Activated CD8-positive, alpha-beta T cell treated with anti-CD3 and anti-CD28 coated beads, Interleukin-2, amount 10 ng/mL, durations not matched to agents 7 days and 5 days (primary cell): ENCODE measurements at regions not wholly inside any gene's neighbourhood (a gene's known extent, or its start where the extent isn't known, plus 50 kb on each side); places are given as distances from the start of the nearest gene placed in this dataset.

Source experiments
- ATAC-seq: fragments of 150-1000 bp; cut with Tn5 transposase; one replicate; pipeline ENCODE4 v1.10.0; 2021; ENCODE audit warnings: moderate library complexity
- CTCF ChIA-PET: fragments of 350-600 bp; sonication (Branson Sonifier 250); formaldehyde crosslinking; loops from one replicate; lab custom pipeline; 2021; ENCODE audit warnings: antibody characterized with exemption; lab: Charles Lee
- POLR2A ChIA-PET: fragments of 350-600 bp; sonication (Branson Sonifier 250); formaldehyde crosslinking; loops from one replicate; lab custom pipeline; 2021; ENCODE audit warnings: antibody characterized with exemption; lab: Charles Lee
- DNase-seq: peaks from one replicate; pipeline ENCODE4 v3.0.0-alpha.2; 2020
- H3K27ac Mint-ChIP-seq: one replicate; pipeline ENCODE4 v1.8.0; 2021; ENCODE audit warnings: mild to moderate bottlenecking, mixed read lengths
- H3K27me3 Mint-ChIP-seq: one replicate; pipeline ENCODE4 v1.8.0; 2021; ENCODE audit warnings: low read depth, mixed read lengths
- H3K36me3 Mint-ChIP-seq: one replicate; pipeline ENCODE4 v1.8.0; 2021; ENCODE audit warnings: low read depth, mixed read lengths
- H3K4me1 Mint-ChIP-seq: one replicate; pipeline ENCODE4 v1.8.0; 2021; ENCODE audit warnings: low read depth, mixed read lengths
- H3K4me3 Mint-ChIP-seq: one replicate; pipeline ENCODE4 v1.8.0; 2021; ENCODE audit warnings: mild to moderate bottlenecking, mixed read lengths
- H3K9me3 Mint-ChIP-seq: one replicate; pipeline ENCODE4 v1.8.0; 2022; ENCODE audit warnings: mixed read lengths; ENCODE audit not compliant: insufficient read depth

DNA sequence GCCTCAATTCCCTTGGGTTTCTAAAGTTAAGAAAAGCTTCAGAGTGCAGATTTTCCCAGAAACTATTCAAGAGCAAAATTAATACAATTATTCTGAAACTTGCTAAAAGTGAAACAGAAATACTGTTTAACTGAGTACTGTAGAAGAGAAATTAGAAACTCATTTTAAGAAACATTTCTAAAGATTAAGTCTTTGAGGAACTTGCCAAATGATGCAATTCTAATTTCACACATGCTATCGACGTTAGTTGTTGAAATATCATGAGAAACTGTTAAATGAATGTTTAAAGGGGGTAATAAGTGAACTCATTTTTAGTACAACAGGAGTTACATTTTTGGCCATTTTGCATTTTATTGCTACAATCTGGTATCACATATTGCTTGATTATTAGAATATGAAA is 125.3 kb upstream of the MAOA start:
- DNase-seq = no peak
- Mint-ChIP-seq H3K27me3 (no peaks in the 10 kb centered on the region), H3K4me1 (no peaks in the 10 kb centered on the region), H3K4me3 (no peak overlapping the region), H3K36me3 (no peaks in the 10 kb centered on the region), H3K27ac (no peak overlapping the region), H3K9me3 (peaks cover 7% of the 10 kb centered on the region)
- ChIA-PET POLR2A (no interaction called here), CTCF (no interaction called here)
- ATAC-seq = no peak

DNA sequence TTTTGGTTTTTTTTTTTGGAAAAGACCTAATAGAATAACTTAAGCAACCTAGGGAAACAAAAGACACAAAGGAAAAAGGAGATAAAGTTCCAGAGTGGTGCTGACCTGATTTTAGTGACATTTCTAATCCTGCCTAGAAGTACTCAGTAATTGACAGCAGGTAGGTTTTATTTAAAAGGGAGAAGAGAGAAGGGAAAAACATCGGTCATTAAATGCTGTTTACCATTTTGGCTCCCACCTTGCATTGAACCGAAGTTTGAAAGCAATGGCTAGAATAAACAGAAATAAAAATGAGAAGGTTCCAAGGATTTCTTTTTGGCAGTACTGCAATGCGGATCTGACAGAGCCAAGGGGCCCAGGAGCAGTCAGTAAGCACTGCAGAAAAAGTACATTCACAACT is 115.8 kb upstream of the MAOA start:
- Mint-ChIP-seq H3K4me3 (no peak overlapping the region), H3K36me3 (no peaks in the 10 kb centered on the region), H3K27me3 (no peaks in the 10 kb centered on the region), H3K4me1 (no peaks in the 10 kb centered on the region), H3K9me3 (no peaks in the 10 kb centered on the region), H3K27ac (no peak overlapping the region)
- ChIA-PET CTCF (no interaction called here), POLR2A (no interaction called here)
- DNase-seq (no peak), ATAC-seq (no peak)

DNA sequence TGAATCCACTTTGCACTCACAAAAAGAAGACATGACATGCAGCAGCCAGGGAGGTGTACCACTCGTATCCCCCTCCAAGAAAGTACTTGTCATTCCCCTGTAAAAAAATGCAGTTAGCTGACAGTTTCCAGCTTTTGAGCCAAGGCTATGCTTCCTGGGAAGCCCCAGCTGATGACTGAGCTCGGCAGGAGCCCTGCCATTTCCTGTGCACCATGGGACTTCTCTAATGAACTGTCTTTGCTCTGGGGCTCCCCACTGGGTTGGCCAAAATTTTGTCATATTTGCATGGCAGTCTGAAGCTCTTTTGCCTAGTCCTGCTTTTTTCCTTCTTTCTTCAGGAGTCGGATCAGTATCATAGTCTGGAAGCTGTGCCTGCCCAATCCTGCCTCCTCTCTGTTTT is 104.5 kb upstream of the MAOA start:
- Mint-ChIP-seq H3K27ac (no peak overlapping the region), H3K27me3 (no peaks in the 10 kb centered on the region), H3K4me3 (no peak overlapping the region), H3K4me1 (peaks cover 5% of the 10 kb centered on the region), H3K9me3 (peaks cover 4% of the 10 kb centered on the region), H3K36me3 (no peaks in the 10 kb centered on the region)
- CTCF ChIA-PET = no interaction called here
- POLR2A ChIA-PET = no interaction called here
- DNase-seq = no peak
- no peak for ATAC-seq

DNA sequence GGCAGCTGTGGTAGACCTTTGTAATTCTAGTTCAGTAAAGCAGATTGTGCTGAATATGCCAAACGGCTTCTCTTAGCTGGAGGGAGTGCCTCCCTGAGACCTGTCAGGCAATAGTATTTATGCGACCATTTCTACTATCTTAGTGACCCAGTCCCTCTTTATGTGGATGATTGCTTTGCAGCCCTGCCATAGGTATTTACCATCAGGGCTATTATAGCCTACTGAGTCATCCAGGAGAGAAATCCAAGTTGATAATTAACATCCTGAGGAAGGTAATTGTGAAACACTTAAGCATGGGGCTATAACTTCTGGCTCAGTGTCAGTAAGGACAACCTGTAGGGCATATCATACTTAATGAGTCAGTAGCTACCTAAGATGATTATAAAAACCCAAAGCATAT is 103.9 kb upstream of the MAOA start:
- Mint-ChIP-seq H3K27me3 (no peaks in the 10 kb centered on the region), H3K36me3 (no peaks in the 10 kb centered on the region), H3K4me3 (no peak overlapping the region), H3K9me3 (peaks cover 4% of the 10 kb centered on the region), H3K4me1 (peaks cover 5% of the 10 kb centered on the region), H3K27ac (no peak overlapping the region)
- no peak for ATAC-seq
- ChIA-PET POLR2A (no interaction called here), CTCF (no interaction called here)
- no peak for DNase-seq

DNA sequence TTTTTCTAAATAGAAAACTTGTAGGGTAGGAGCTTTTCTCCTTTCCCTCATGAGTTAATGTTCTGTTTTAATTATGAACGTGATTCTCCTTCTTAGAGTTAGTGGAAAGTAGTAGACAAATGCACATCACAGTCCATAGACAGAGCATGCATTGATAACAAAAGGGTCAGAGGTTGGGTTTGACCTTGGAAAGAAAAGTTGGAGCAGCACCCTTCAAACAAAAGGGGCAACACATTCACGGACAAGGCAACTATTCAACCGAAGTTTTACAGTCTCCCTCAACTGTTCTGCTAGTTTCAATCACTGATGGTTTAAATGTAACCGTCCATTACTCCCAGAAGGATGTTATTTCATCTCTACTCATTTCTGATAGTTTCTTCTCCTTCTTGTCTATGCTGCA is 103.4 kb upstream of the MAOA start:
- no peaks in the 10 kb centered on the region for H3K27me3 Mint-ChIP-seq
- CTCF ChIA-PET = no interaction called here
- POLR2A ChIA-PET = no interaction called here
- H3K36me3 Mint-ChIP-seq = no peaks in the 10 kb centered on the region
- ATAC-seq (no peak), DNase-seq (no peak)
- peaks cover 5% of the 10 kb centered on the region for H3K4me1 Mint-ChIP-seq
- peaks cover 4% of the 10 kb centered on the region for H3K9me3 Mint-ChIP-seq
- no peak overlapping the region for H3K27ac Mint-ChIP-seq
- no peak overlapping the region for H3K4me3 Mint-ChIP-seq

DNA sequence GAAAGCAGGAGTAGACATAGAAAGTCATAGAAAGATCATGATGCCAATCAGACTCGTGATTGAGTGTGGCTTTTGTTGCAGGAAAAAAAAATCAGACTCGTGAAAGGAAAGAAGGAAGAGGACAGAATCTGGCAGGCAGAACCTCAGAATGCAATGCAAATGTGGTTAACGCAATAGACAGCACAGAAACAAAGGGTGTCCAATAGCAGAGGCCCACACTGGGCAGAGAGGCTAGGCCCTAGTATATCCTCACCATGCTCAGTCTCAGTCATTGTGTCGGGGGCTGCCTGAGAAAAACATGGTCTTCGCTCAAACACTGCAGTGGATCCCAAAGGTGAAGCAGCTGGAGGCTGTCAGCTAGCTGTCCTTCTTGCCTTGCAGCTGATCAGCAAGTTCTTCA is 102.8 kb upstream of the MAOA start:
- no peak overlapping the region for H3K4me3 Mint-ChIP-seq
- no peak for DNase-seq

DNA sequence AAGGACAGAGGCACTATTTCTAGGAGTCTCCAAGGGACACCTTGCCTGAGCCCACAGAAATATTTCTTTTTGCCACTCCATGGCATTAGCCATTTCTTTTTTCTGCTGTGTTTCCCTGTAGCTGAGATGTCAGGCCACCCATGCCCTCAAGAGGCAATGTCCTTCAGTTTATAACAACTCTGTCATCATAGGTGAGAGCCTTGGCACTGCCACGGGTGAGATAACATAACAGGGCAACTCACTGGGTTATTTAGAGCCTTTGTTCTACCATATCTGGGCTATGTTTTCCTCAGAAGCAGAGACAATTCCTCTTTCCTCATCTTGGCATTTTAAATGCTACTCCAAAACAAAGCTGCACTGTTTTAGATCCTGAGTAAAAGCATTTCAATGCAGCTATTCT is 99.9 kb upstream of the MAOA start:
- Mint-ChIP-seq H3K36me3 (no peaks in the 10 kb centered on the region), H3K27me3 (no peaks in the 10 kb centered on the region), H3K4me1 (peaks cover 5% of the 10 kb centered on the region), H3K9me3 (no peaks in the 10 kb centered on the region), H3K27ac (no peak overlapping the region), H3K4me3 (no peak overlapping the region)
- POLR2A ChIA-PET = no interaction called here
- ATAC-seq (no peak), DNase-seq (no peak)
- CTCF ChIA-PET = interaction anchor here (1.1 to 4.0 kb wide), 2 partner anchors 130 to 207 kb away, joined by 3 to 22 read pairs; no protein-coding TSS in a partner anchor

More for the DNA sequence above, 102.8 kb upstream of the MAOA start:
- ATAC-seq = no peak
- ChIA-PET CTCF (no interaction called here), POLR2A (no interaction called here)
- no peaks in the 10 kb centered on the region for H3K27me3 Mint-ChIP-seq
- peaks cover 5% of the 10 kb centered on the region for H3K4me1 Mint-ChIP-seq
- no peaks in the 10 kb centered on the region for H3K36me3 Mint-ChIP-seq
- H3K9me3 Mint-ChIP-seq = peaks cover 1% of the 10 kb centered on the region
- H3K27ac Mint-ChIP-seq = no peak overlapping the region

DNA sequence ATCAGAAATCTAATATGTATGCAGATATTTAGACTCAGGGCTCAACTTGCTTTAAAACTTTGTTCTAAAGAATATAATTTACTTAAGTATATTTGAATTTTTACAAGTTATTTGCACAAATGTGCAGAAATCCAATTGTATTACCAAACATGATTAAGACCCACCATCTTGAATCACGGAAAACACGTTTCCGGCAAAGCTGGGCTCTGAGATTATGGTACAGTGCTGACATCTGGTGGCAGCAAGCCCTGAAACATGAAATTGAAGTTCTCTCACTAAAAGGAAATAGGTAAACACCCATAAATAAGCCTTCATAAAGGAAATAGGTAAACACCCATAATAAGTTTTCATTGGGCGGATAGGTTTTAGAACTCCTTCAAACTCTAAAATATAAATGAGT is 98.3 kb upstream of the MAOA start:
- ATAC-seq = no peak
- no peaks in the 10 kb centered on the region for H3K9me3 Mint-ChIP-seq
- no peaks in the 10 kb centered on the region for H3K27me3 Mint-ChIP-seq
- ChIA-PET POLR2A (no interaction called here), CTCF (interaction anchor here (0.5 to 4.0 kb wide), 4 partner anchors 192 to 1935 kb away, joined by 3 to 22 read pairs (median 6); no protein-coding TSS in a partner anchor)
- H3K4me1 Mint-ChIP-seq = peaks cover 5% of the 10 kb centered on the region
- no peaks in the 10 kb centered on the region for H3K36me3 Mint-ChIP-seq
- H3K27ac Mint-ChIP-seq = no peak overlapping the region
- H3K4me3 Mint-ChIP-seq = no peak overlapping the region
- DNase-seq = peak; percentile 65

DNA sequence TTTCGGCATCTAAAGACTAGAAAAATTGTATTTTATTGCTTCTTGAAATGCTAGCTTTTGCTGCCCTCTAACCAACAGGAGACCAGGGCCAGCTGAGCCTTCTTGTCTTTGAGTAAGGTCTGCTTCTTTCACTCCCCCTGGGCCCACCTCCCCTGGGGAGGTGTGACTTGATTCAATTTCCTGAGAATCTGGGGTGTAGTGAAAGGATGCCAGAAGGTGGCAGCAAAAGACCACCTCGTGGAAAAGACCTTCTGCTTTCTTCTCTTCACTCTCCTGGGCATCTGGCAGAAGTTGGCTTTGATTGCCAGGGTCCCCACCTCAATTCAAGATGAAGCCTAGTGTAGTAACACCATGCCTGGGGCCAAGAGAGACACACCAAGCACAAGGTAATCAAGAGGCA is 96.5 kb upstream of the MAOA start:
- no peaks in the 10 kb centered on the region for H3K27me3 Mint-ChIP-seq

DNA sequence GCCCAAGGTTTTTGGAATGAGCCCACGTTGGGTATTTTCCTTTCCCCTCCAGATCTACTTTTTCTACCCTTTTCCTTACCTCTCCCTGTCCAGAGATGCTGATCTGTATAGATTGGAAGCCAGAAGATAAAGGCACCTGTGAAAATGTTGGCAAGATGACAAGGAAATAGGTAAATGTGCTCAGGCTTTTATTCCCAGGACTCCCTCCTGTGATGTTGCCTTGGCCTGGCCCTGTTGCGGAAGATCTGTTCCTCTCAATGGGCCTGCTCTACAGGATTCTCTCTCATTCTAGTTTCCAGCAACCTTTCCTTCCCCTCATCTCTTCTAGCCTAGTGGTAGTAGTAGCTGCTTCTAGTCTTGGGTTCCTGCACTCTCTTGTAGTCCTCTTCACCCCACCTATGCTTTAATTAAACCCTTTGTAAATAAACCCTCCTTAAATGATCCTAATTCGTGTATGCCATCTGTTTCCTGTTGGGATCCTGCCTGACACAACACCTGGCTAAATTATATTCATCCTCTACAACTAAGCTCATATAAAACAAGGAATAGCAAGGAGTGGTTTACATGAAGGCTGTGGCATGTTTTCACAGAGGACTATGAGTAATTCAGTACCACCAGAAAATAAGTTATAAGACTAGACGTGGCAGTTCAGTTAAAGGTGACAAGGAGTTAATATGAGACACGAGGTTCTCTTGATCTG is 95.7 kb upstream of the MAOA start:
- Mint-ChIP-seq H3K4me1 (no peaks in the 10 kb centered on the region), H3K9me3 (no peaks in the 10 kb centered on the region), H3K36me3 (no peaks in the 10 kb centered on the region), H3K4me3 (no peak overlapping the region), H3K27me3 (no peaks in the 10 kb centered on the region), H3K27ac (no peak overlapping the region)
- ATAC-seq (no peak), DNase-seq (no peak)
- CTCF ChIA-PET = interaction anchor here (2.7 kb wide), 1 partner anchor 192 kb away, joined by 23 read pairs; no protein-coding TSS in a partner anchor
- POLR2A ChIA-PET = no interaction called here

More for the DNA sequence above, 96.5 kb upstream of the MAOA start:
- ATAC-seq (no peak), DNase-seq (peak; percentile 44)
- H3K9me3 Mint-ChIP-seq = no peaks in the 10 kb centered on the region
- no peak overlapping the region for H3K27ac Mint-ChIP-seq
- no peaks in the 10 kb centered on the region for H3K36me3 Mint-ChIP-seq
- peaks cover 2% of the 10 kb centered on the region for H3K4me1 Mint-ChIP-seq
- ChIA-PET CTCF (interaction anchor here (2.7 to 4.0 kb wide), 2 partner anchors 192 to 210 kb away, joined by 22 to 23 read pairs; no protein-coding TSS in a partner anchor), POLR2A (no interaction called here)
- H3K4me3 Mint-ChIP-seq = no peak overlapping the region

DNA sequence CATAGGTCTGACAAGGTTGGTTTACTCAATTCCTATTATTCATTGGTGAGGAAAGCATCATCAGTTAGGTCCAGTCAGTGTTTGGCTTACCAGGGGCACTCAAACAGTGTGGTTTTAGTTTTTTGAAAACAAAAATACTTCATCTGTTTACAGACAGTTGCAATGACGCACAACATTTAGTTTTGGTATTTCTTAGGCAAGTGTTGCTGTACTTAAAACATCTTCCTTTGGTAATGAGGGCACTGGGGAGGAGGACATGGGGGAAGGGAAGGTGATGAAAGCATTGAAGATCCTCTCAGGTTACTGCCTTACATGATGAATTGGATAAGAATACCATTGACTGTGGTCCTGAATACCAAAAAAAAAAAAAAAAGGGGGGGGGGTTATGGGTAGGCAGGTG is 93.7 kb upstream of the MAOA start:
- no peak overlapping the region for H3K4me3 Mint-ChIP-seq
- no peaks in the 10 kb centered on the region for H3K9me3 Mint-ChIP-seq
- H3K36me3 Mint-ChIP-seq = no peaks in the 10 kb centered on the region
- no peak overlapping the region for H3K27ac Mint-ChIP-seq
- H3K4me1 Mint-ChIP-seq = no peaks in the 10 kb centered on the region
- DNase-seq = no peak
- ChIA-PET POLR2A (no interaction called here), CTCF (no interaction called here)
- no peak for ATAC-seq
- H3K27me3 Mint-ChIP-seq = peaks cover 2% of the 10 kb centered on the region

DNA sequence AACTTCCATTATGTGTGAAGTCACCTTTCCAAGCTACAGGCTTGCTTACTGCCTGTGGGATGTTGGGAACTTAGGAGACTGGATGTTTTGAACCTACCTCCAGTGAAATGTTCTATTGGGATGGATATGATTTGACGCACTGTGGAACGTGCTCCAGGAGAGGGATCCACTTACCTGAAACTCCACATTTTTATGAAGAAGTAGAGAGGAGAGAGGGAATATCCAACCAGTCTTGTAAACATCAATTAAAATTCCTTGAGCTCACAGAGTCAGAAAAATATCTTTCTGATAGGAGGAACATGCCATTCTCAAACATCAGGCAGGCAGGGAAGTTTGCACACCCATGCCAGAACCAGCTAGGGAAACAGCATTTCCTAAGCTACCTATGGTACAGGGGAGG is 91.1 kb upstream of the MAOA start:
- Mint-ChIP-seq H3K4me3 (no peak overlapping the region), H3K27me3 (peaks cover 4% of the 10 kb centered on the region), H3K9me3 (no peaks in the 10 kb centered on the region), H3K27ac (no peak overlapping the region), H3K36me3 (no peaks in the 10 kb centered on the region), H3K4me1 (no peaks in the 10 kb centered on the region)
- ATAC-seq = no peak
- POLR2A ChIA-PET = no interaction called here
- CTCF ChIA-PET = interaction anchor here (2.4 kb wide), 1 partner anchor 186 kb away, joined by 10 read pairs; no protein-coding TSS in a partner anchor
- no peak for DNase-seq
